Right lobe of liver (tissue), 4 donors: ENCODE measurements at regions not wholly inside any gene's neighbourhood (a gene's known extent, or its start where the extent isn't known, plus 50 kb on each side); places are given as distances from the start of the nearest gene placed in this dataset.

Experiments used
- CTCF ChIP-seq, 4 donors: fragments of 200-600 bp in 3 of 4; fragments of 450-650 bp in 1 of 4; IDR thresholded peaks; one replicate each; pipeline versions ENCODE4 v1.5.1 to v1.8.0; 2016 to 2022; ENCODE audit warnings: antibody characterized with exemption in 4 of 4, mild to moderate bottlenecking in 2 of 4
- POLR2A ChIP-seq: fragments of 450-650 bp; IDR thresholded peaks from one replicate; pipeline ENCODE4 v1.6.1; 2017; ENCODE audit warnings: antibody characterized with exemption, mild to moderate bottlenecking
- donor health status: DM: no; HTN: no; CAD: no.
- donor health status: DM: no; HTN: no; CAD: no.
- donor health status: DM: no; HTN: yes; CAD: no.

- TF ChIP-seq CTCF (IDR thresholded peaks at IDR 0.05) (no peak), POLR2A (no peak)
These were observed 1085.3 kb upstream of the CNTNAP5 start for GRCh38 chr2:122939796-122940195.
